ENCODE measurements at regions not wholly inside any gene's neighbourhood (a gene's known extent, or its start where the extent isn't known, plus 50 kb on each side); places are given as distances from the start of the nearest gene placed in this dataset.

DNA sequence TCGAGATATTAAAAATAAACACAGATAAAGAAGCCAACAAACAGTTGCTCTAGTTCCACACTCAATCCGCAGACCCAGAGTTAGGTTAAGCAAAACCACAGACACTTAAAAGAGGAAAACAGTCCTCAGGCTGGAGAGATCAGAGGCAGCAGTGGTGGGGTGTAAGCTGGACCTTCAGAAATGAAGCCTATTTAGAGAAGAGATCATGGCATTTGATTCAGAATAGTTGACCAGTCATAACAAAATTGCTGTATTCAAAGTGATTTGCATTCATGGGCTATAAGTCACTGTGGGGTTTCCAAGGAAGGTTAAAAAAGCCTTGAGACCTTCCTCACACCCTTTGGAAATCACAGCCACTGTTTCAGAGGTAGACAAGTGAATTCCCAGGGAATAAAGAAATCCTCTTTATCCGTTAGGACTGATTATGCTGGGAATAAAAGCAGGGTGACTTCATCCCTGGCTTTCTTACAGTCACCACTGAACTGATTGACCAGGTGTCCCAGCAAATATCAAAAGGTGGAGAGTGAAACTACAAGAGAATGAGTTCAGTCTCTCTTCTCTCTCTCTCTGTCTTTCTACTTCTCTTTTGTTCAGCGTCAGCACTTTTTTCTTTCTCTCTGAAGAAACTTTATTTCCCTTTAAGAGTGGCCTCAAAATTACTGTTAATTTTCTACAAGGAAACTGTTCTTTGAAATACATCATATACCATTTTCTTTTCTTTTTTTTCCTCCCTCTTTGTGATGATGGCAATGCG lies 171.8 kb upstream of the PIK3C3 start:
- DNase-seq (ENCODE audit: low spot score in 2 of 2) (no peak), ATAC-seq (no peak)
- no peak overlapping the region for H3K27ac Mint-ChIP-seq
- no peaks in the 10 kb centered on the region for H3K9me3 Mint-ChIP-seq
- H3K36me3 Mint-ChIP-seq = no peaks in the 10 kb centered on the region

DNA sequence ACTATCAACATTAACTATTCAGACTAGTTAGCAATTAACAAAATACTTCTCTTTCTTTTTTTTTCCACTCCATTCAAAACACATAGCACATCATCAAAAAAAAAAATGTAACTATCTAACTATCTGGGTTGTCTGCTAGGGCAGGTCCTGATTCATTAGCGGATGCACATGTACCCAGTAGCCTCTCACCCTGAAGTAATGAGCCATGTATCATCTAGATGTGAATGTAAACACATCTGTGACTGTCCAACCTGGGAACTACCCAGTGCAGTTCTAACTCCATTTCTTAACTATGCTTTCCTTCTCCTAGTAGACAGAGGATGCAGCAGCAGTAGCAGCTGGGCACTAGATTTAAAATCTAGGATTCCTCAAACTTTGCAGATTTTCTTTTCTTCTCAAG lies 183.1 kb upstream of the PIK3C3 start:
- DNase-seq (ENCODE audit: low spot score in 2 of 2) (no peak), ATAC-seq (no peak)
- H3K36me3 Mint-ChIP-seq = no peaks in the 10 kb centered on the region
- no peak overlapping the region for H3K27ac Mint-ChIP-seq
- H3K9me3 Mint-ChIP-seq = no peaks in the 10 kb centered on the region

DNA sequence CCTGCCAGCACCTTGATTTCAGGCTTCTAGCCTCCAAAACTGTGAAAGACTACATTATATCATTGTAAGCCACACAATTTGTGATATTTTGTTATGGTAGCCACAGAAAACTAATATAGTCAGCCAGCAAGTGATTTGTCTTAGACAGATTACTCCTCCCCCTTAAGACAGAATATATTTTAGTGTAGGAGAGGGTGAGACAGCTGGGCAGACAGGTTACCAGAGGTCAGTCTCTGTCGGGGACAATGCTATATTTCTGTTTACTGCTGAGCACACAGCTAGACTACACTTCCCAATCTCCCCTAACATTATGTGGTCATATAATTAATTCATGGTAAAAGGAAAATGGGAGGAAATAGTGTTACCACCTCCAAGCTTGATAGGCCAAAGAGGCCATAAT lies 185.8 kb upstream of the PIK3C3 start:
- Mint-ChIP-seq H3K36me3 (no peaks in the 10 kb centered on the region), H3K9me3 (no peaks in the 10 kb centered on the region), H3K27ac (no peak overlapping the region)
- DNase-seq (ENCODE audit: low spot score in 2 of 2) (no peak), ATAC-seq (no peak)

DNA sequence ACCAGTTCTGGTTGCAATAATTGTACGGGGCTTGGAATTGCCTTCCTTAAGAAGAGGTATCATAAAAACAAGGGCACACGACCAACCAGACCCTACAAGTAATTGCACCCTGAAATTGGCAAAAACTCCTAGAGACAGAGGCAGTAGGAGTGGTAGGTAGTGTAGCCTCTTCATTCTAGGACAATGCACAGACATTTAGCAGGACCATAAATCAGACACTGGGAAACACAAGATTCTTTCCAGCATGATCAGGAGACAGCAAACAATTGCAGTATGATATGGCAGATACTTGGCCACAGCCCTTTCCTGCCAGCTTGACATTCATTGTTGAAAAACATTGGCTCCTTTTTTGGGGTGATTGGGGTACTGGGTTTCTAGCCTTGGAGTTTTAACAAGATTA lies 186.6 kb upstream of the PIK3C3 start:
- no peak for DNase-seq (ENCODE audit: low spot score in 2 of 2)
- ATAC-seq = no peak
- no peaks in the 10 kb centered on the region for H3K9me3 Mint-ChIP-seq
- H3K36me3 Mint-ChIP-seq = no peaks in the 10 kb centered on the region
- no peak overlapping the region for H3K27ac Mint-ChIP-seq

DNA sequence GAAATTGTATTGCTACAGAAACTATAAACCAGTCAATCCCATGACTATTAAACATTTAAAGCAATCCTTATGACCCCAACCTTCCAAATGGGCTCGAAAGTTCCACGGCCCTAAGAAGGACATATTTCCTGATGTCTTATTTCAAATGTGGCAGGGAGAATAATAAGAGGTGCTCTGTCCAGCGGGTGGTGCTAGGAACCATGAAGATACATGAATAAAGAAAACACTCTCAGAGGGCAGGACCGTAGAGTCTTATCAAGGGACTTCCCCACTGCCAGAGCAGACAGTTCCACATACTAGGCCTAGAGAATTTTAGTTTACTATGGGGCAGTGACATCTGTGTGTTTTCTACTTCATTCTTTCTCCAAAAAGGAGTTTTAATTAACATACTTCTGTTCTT lies 187.1 kb upstream of the PIK3C3 start:
- no peaks in the 10 kb centered on the region for H3K9me3 Mint-ChIP-seq

DNA sequence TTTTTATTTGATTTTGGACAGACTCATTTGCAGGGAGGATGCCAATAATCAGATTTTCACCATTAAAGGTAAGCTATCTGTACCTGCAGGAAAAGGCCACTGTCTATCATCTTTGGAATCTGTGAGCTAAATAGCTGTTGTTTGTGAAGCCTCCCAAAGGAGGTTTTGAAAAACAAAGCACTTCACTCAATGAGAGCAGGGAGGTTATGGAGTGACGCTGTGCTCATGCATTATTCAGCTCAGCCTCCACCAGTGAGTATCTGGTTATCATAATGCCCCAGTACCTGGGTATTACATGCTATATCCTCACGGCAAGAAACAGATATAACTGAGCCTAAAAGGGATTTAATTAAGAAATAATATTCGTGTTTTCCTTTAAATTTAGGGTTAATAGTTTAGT lies 189.6 kb upstream of the PIK3C3 start:
- DNase-seq (ENCODE audit: low spot score in 2 of 2) (no peak), ATAC-seq (no peak)
- Mint-ChIP-seq H3K27ac (no peak overlapping the region), H3K9me3 (peaks cover 0 to under 1% of the 10 kb centered on the region in 2 donors), H3K36me3 (no peaks in the 10 kb centered on the region)

More for the DNA sequence above, 187.1 kb upstream of the PIK3C3 start:
- Mint-ChIP-seq H3K27ac (no peak overlapping the region), H3K36me3 (no peaks in the 10 kb centered on the region)
- no peak for DNase-seq (ENCODE audit: low spot score in 2 of 2)
- ATAC-seq = no peak

DNA sequence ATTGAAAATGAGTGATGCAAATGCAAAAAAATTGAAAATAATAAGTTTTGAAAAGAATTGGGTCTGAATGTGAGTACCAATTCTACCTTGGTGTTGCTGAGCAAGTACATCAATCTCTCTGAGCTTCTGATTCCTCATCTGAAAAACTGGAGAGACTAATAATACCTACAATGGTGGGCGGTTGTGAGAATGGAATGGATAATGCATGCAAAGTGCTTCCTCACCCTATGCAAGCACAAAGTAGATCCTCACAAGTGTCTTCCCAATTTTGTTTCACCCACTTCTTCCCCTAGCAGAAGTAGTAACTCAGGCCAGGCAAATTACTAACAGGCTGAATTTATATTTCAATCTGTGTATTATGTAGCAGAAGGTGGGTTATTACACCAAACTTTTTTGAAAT lies 191.7 kb upstream of the PIK3C3 start:
- Mint-ChIP-seq H3K27ac (no peak overlapping the region), H3K9me3 (peaks cover 0 to 6% of the 10 kb centered on the region in 2 donors), H3K36me3 (no peaks in the 10 kb centered on the region)
- DNase-seq (ENCODE audit: low spot score in 2 of 2) (no peak), ATAC-seq (no peak)

DNA sequence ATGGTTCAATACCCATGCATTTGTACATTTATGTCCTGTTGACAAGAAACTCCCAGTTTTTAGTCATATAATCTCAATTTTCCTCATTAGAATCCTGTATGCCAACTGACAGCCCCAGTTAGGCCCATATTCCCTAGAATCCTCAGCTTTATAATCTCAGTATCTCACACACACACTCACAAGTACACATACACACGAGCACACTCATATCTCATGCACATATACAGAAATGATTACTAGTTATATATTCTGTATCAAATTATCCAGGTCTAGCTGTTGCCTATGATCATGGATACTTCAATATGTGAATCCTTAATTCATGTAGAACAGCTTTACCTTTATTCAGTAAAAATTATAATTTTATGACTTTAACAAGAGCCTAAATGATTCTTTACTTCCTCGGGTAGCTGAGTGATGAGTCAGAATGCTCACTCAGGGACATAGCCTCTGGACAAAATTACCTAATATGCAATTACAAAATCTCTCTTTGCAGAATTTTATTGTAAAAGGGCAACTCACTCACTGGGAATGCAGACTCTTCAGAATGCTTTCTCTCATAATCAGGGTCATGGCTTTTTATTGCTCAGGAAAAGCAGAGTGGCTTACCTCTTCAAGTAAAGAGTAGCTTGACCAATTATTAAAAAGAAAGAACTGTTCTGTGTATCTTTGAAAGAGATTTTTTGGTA lies 193.6 kb upstream of the PIK3C3 start:
- H3K9me3 Mint-ChIP-seq = peaks cover 0 to 6% of the 10 kb centered on the region in 2 donors
- DNase-seq (ENCODE audit: low spot score in 2 of 2) = no peak
- H3K27ac Mint-ChIP-seq = no peak overlapping the region
- ATAC-seq = no peak
- peaks cover 0 to 4% of the 10 kb centered on the region in 2 donors for H3K36me3 Mint-ChIP-seq

DNA sequence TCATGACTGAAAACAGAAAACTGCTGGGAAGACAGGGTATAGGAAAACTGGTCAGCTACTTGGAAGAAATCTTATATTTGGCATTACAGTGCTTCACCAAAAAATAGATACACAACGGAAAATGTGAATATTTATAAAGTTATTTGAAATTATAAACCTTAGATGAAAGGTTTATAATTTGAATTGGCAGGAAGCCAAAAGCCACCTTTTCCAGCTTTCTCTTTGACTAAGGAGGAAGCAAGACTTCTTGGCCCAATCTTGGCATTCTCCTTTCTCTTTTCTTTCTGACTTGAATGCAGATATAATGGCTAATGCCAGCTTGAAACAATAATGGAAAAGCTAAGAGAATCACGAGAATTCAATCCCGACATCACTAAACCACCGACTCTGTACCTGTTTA lies 196.5 kb upstream of the PIK3C3 start:
- Mint-ChIP-seq H3K27ac (no peak overlapping the region), H3K9me3 (peaks cover 0 to 9% of the 10 kb centered on the region in 2 donors), H3K36me3 (peaks cover 0 to 4% of the 10 kb centered on the region in 2 donors)
- no peak for ATAC-seq
- DNase-seq (ENCODE audit: low spot score in 2 of 2) = no peak

DNA sequence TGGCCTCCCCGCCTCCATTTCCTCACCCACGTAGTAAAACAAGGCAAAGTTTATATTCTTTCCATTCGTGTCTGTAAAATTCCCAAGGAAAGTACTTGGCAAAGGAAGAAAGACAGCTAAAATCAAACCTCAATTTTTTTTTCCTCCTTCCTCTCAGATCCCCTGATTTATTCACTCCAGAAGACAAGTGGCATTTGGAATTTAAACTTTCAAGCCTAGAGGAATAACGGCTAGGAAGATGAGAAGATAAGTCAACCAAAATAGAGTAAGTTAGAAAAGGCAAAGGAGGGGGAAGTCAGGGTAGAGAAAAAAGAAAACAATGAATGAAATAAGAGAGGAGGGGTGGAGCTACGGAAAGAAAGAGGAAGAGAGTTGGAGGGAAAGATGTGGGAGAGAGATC lies 198.9 kb upstream of the PIK3C3 start:
- peaks cover 0 to 9% of the 10 kb centered on the region in 2 donors for H3K9me3 Mint-ChIP-seq
- no peak for ATAC-seq
- peaks cover 0 to 4% of the 10 kb centered on the region in 2 donors for H3K36me3 Mint-ChIP-seq
- H3K27ac Mint-ChIP-seq = no peak overlapping the region
- DNase-seq (ENCODE audit: low spot score in 2 of 2) = no peak

DNA sequence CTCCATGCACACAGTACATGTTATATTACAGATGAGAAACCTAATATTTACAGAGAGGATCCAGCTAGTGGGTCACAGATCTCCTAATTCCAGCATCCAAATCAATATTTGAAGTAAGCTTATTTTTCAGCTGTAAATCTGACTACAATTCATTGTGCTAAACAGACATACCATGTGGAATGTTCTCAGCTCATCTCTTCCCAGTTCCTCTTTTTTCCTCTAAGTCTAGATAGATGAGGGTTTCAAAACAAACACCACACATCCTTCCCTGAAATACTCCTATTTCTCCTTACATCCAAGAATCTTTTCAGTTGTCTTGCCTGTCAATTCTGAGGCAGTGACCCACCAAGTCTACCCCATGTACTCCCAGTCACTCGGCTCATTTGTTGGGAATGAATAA lies 200.7 kb upstream of the PIK3C3 start:
- Mint-ChIP-seq H3K27ac (no peak overlapping the region), H3K36me3 (peaks cover 0 to 4% of the 10 kb centered on the region in 2 donors), H3K9me3 (peaks cover 0 to 3% of the 10 kb centered on the region in 2 donors)
- ATAC-seq (no peak), DNase-seq (ENCODE audit: low spot score in 2 of 2) (no peak)

DNA sequence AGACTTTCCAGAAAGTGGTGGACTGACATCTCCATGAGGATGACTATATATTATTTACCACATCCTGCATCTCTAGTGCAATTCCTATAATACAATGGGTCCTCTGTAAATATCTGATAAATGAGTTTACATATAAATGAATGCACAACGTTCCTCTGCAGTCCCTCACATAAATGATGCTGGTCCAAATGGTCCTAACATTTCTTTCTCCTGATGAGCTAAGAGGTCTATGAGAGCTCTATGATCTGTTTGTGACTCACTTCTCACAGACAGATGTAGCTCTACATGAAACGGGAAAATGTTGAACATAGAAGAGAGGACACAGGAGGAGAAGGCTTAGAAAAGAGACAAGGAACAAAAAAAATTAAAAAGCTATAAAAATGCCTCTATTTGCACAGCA lies 201.2 kb upstream of the PIK3C3 start:
- ATAC-seq = no peak
- Mint-ChIP-seq H3K36me3 (peaks cover 0 to 4% of the 10 kb centered on the region in 2 donors), H3K9me3 (peaks cover 0 to 3% of the 10 kb centered on the region in 2 donors), H3K27ac (no peak overlapping the region)
- DNase-seq (ENCODE audit: low spot score in 2 of 2) = no peak

DNA sequence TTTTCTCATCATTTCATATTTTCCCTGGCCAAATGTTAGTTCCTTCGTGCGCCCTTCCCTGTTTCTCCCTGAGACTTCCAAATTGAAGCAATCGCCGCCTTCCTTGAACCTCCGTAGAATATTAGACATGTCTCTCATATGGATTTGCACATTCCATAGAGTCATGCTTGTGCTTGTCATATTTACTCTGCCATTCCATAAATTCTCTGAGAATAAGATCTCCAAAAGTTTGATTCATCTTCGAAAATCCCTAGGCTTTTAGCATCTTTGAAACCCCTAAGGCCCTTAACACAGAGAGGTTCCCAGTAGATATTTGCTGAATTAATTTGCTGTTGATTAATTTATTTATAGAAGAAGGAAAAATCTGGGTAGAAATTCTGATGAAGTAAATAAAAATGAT lies 202.2 kb upstream of the PIK3C3 start:
- ATAC-seq (no peak), DNase-seq (ENCODE audit: low spot score in 2 of 2) (no peak)
- Mint-ChIP-seq H3K27ac (no peak overlapping the region), H3K36me3 (peaks cover 0 to 4% of the 10 kb centered on the region in 2 donors), H3K9me3 (peaks cover 0 to 3% of the 10 kb centered on the region in 2 donors)

DNA sequence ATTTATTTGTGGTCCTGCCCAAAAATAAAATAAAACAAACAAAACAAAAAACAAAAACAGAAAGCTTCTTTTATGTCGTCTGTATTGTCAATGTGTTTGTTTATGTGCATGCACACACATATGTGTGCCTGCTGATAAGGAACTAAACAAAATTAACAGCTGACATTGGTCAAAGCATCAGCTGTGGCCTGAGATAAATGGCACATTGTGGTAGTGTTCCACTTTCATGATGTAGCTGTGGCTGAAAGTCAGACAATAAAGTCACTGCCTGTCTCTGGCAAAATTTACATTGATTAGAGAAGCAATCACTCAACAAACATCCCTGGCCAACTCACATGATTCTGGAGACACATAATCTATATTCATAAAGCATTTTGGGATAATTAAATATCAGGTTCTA lies 203.4 kb upstream of the PIK3C3 start:
- DNase-seq (ENCODE audit: low spot score in 2 of 2) = no peak

DNA sequence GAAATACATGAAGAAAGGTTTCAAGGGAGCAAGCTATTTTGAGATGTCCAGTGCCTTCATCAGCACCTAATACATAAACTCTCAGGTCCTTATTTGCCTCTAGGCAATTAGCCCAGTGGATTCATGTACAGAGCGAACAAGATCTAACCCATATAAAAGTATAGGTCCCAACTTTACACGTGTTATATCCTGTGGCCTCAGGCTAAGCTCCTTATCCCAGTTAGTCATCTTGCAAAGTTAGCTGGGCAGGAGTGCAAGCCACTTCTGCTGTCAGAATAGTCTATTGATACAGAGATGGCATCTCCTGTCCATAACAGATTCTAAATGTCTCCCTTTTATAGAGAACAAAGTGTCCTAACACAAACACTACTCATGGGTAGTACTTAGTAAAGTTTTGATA lies 203.9 kb upstream of the PIK3C3 start:
- DNase-seq (ENCODE audit: low spot score in 2 of 2) (no peak), ATAC-seq (no peak)
- H3K36me3 Mint-ChIP-seq = no peaks in the 10 kb centered on the region
- no peak overlapping the region for H3K27ac Mint-ChIP-seq
- peaks cover 0 to 3% of the 10 kb centered on the region in 2 donors for H3K9me3 Mint-ChIP-seq

More for the DNA sequence above, 203.4 kb upstream of the PIK3C3 start:
- H3K9me3 Mint-ChIP-seq = peaks cover 0 to 3% of the 10 kb centered on the region in 2 donors
- H3K27ac Mint-ChIP-seq = no peak overlapping the region
- no peaks in the 10 kb centered on the region for H3K36me3 Mint-ChIP-seq
- ATAC-seq = no peak

DNA sequence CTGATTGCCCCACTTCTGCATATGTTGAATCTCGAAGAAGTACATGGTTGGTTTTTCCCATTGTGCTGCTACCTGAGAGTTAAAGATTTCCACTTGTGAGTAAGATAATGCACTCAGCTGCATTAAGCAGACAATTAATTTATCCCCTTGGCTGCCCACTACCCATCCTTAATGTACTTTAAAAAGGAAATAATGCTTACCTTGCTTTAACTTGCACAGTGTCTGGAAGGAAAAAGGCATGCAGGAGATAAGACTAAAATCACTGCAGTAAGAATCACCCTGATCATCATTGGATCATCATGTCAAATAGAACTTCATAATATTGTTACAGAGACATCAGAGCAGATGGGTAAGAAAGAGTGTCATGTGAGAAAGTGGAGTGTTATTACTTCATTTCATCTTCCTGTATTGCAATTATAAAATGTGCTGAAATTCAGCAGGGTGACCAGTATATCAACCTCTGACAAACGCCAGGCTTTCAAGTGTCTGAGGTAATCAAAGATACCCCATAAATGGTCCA lies 207.3 kb upstream of the PIK3C3 start:
- Mint-ChIP-seq H3K27ac (no peak overlapping the region), H3K36me3 (no peaks in the 10 kb centered on the region), H3K9me3 (no peaks in the 10 kb centered on the region)
- DNase-seq (ENCODE audit: low spot score in 2 of 2) (no peak), ATAC-seq (no peak)

DNA sequence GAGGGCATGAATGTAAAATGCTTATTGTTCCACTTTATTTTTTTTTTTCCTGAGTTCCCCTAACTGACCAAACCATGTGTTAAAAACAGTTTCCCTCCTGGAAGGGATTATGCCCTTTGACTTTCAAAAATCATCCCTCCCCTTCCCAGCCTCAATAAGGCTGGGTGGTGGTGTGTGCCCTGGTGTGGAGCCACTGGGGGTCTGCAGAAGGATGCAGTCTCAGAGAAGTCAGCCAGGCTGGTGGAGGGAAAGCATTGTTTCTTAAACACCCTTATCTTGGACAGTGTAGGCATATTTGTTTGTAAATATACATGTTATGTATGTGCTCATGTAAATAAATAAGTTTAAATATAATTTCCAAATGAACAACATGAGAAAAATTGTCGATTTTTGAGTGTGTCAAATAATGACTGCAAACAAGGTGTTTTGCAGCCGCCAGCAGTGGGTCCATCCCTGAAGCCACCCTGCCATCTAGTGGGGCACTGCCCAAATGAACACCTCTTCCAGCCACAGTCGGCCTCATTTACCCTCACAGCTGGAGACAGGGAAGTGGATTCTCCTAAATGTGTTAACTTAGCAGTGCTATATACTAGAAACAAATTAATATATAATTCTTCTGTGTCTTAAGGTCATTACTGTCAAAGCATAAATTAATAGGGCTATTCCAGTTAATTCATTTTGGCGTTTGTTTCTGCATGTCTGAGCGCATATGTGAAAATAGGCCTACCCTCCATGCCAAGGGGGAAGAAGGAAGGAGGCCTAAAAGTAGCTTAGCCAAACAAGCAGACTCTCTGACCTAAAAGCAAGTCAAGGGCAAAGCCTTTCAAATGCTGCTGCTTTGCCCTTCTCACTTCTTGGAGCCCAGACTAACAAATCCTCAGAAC lies 209.6 kb upstream of the PIK3C3 start:
- H3K9me3 Mint-ChIP-seq = no peaks in the 10 kb centered on the region
- no peak overlapping the region for H3K27ac Mint-ChIP-seq
- ATAC-seq (peak in 1 of 2 donors; percentile 54), DNase-seq (ENCODE audit: low spot score in 2 of 2) (peak in 1 of 2 donors; percentile 4)
- no peaks in the 10 kb centered on the region for H3K36me3 Mint-ChIP-seq

All from activated naive CD4-positive, alpha-beta T cell treated with anti-CD3 and anti-CD28 coated beads, Interleukin-2, amount 50 U/mL, for 72 hours (primary cell).